Fibroblast of mammary gland (primary cell): ENCODE measurements at regions not wholly inside any gene's neighbourhood (a gene's known extent, or its start where the extent isn't known, plus 50 kb on each side); places are given as distances from the start of the nearest gene placed in this dataset.
A peak's percentile ranks its signal among the peaks of the same experiment; 100 is the strongest.
"Not testable (repeated sequence)": the region's sequence is repeated elsewhere in the genome, so short reads cannot be mapped to it uniquely, and the experiment has no call there.

ENCODE experiments used
- DNase-seq: peaks from one replicate; pipeline ENCODE4 v3.0.0-alpha.2; 2010; ENCODE audit warnings: low read depth
- H3K4me3 ChIP-seq: 2 replicates; pipeline ENCODE4 v1.5.1; 2011; ENCODE audit warnings: low read depth, mild to moderate bottlenecking, low read length, moderate library complexity; ENCODE audit not compliant: control insufficient read depth
- CTCF ChIP-seq: conservative IDR thresholded peaks from 2 replicates; pipeline ENCODE4 v1.5.1; 2011; ENCODE audit warnings: low read depth, low read length, inconsistent platforms; ENCODE audit not compliant: control insufficient read depth, insufficient read depth

- H3K4me3 ChIP-seq: no peak overlapping the region
- peak; percentile 24 for DNase-seq
- TF ChIP-seq CTCF: peak; percentile 50
Observed at GRCh38 chr13:89066868-89067466, 1395.8 kb downstream of the SLITRK5 start.

- no peak for DNase-seq
- H3K4me3 ChIP-seq: no peak overlapping the region
- no peak for TF ChIP-seq CTCF
Observed at GRCh38 chr13:89072979-89073378, 1401.8 kb downstream of the SLITRK5 start.

GRCh38 chr13:89076622-89077021 is 1405.5 kb downstream of the SLITRK5 start:
- no peak overlapping the region for H3K4me3 ChIP-seq
- no peak for DNase-seq
- no peak for TF ChIP-seq CTCF

GRCh38 chr13:89082623-89083022 is 1411.5 kb downstream of the SLITRK5 start:
- no peak for TF ChIP-seq CTCF
- no peak overlapping the region for H3K4me3 ChIP-seq
- DNase-seq: no peak

- not testable (repeated sequence) for DNase-seq, H3K4me3 ChIP-seq
Observed at GRCh38 chr13:89088107-89088506, 1416.9 kb downstream of the SLITRK5 start.

- DNase-seq: no peak
- TF ChIP-seq CTCF: no peak
Observed at GRCh38 chr13:89097994-89098393, 1426.8 kb downstream of the SLITRK5 start.

GRCh38 chr13:89113744-89114143 is 1442.6 kb downstream of the SLITRK5 start:
- no peak for TF ChIP-seq CTCF
- H3K4me3 ChIP-seq: no peak overlapping the region
- DNase-seq: no peak

More at GRCh38 chr13:89097994-89098393, 1426.8 kb downstream of the SLITRK5 start:
- H3K4me3 ChIP-seq: no peak overlapping the region
